ENCODE measurements at regions not wholly inside any gene's neighbourhood (a gene's known extent, or its start where the extent isn't known, plus 50 kb on each side); places are given as distances from the start of the nearest gene placed in this dataset.

- H3K27me3 ChIP-seq, result no peaks in the 10 kb centered on the region
- H3K4me3 ChIP-seq, result no peak overlapping the region
- no peaks in the 10 kb centered on the region for H3K36me3 ChIP-seq
- no peak for DNase-seq (ENCODE audit: low spot score)
- no peak for TF ChIP-seq CTCF (IDR thresholded peaks at IDR 0.05)
- no peaks in the 10 kb centered on the region for H3K9me3 ChIP-seq
- no peak overlapping the region for H3K27ac ChIP-seq
- no peaks in the 10 kb centered on the region for H3K4me1 ChIP-seq
These were observed 427.2 kb downstream of the PLCL1 start for GRCh38 chr2:198231562-198231961.

GRCh38 chr2:198220763-198221610 is 416.6 kb downstream of the PLCL1 start:
- Histone ChIP-seq H3K36me3 (no peaks in the 10 kb centered on the region), H3K27ac (no peak overlapping the region), H3K4me1 (no peaks in the 10 kb centered on the region), H3K27me3 (no peaks in the 10 kb centered on the region), H3K9me3 (no peaks in the 10 kb centered on the region), H3K4me3 (no peak overlapping the region)
- no peak for TF ChIP-seq CTCF (IDR thresholded peaks at IDR 0.05)
- DNase-seq (ENCODE audit: low spot score), result no peak

GRCh38 chr2:198219292-198219691 is 414.9 kb downstream of the PLCL1 start:
- H3K4me3 ChIP-seq, result no peak overlapping the region
- no peaks in the 10 kb centered on the region for H3K36me3 ChIP-seq
- no peak for TF ChIP-seq CTCF (IDR thresholded peaks at IDR 0.05)
- DNase-seq (ENCODE audit: low spot score), result no peak
- no peaks in the 10 kb centered on the region for H3K9me3 ChIP-seq
- no peaks in the 10 kb centered on the region for H3K27me3 ChIP-seq
- H3K4me1 ChIP-seq, result no peaks in the 10 kb centered on the region
- no peak overlapping the region for H3K27ac ChIP-seq

GRCh38 chr2:198214114-198214596 is 409.8 kb downstream of the PLCL1 start:
- Histone ChIP-seq H3K27ac (no peak overlapping the region), H3K27me3 (no peaks in the 10 kb centered on the region), H3K36me3 (no peaks in the 10 kb centered on the region), H3K9me3 (no peaks in the 10 kb centered on the region), H3K4me3 (no peak overlapping the region), H3K4me1 (no peaks in the 10 kb centered on the region)
- no peak for DNase-seq (ENCODE audit: low spot score)
- no peak for TF ChIP-seq CTCF (IDR thresholded peaks at IDR 0.05)

GRCh38 chr2:198213253-198213652 is 408.9 kb downstream of the PLCL1 start:
- Histone ChIP-seq H3K36me3 (no peaks in the 10 kb centered on the region), H3K9me3 (no peaks in the 10 kb centered on the region), H3K27ac (no peak overlapping the region), H3K4me3 (no peak overlapping the region), H3K27me3 (no peaks in the 10 kb centered on the region), H3K4me1 (no peaks in the 10 kb centered on the region)
- DNase-seq (ENCODE audit: low spot score), result no peak
- no peak for TF ChIP-seq CTCF (IDR thresholded peaks at IDR 0.05)

All from right atrium auricular region (tissue), 2 donors.